Panc1 (cell line): ENCODE measurements at regions not wholly inside any gene's neighbourhood (a gene's known extent, or its start where the extent isn't known, plus 50 kb on each side); places are given as distances from the start of the nearest gene placed in this dataset.

Source experiments
- POLR2AphosphoS5 ChIP-seq: IDR thresholded peaks from 2 replicates; pipeline ENCODE4 v1.6.1; 2012; ENCODE audit warnings: mild to moderate bottlenecking, low read depth, low read length, moderate library complexity
- SIN3A ChIP-seq: IDR thresholded peaks from 2 replicates; pipeline ENCODE4 v1.6.1; 2012; ENCODE audit warnings: low read depth, mild to moderate bottlenecking, low read length, moderate library complexity, borderline replicate concordance; ENCODE audit not compliant: insufficient read depth

DNA sequence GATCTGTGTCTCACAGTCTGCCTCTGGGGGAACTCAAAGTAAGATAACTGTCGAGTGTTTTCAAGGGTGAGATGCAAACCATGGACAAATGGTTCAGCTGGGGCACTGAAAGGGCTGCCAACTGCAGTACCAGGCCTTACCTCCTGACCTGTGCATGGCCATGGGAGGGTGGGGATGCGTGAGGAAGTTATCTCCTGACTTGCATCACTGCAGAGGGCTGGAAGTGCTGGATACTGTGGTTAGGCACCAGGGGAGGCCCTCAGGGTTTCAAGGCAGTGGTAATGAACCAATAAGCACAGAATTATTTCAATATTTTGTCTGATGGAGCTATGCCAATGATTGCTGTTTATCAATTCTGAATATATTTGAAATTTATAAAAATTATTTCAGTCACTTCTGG is 159.2 kb downstream of the CYLD start:
- TF ChIP-seq POLR2AphosphoS5 (no peak), SIN3A (no peak)
